ENCODE measurements at regions not wholly inside any gene's neighbourhood (a gene's known extent, or its start where the extent isn't known, plus 50 kb on each side); places are given as distances from the start of the nearest gene placed in this dataset.

DNA sequence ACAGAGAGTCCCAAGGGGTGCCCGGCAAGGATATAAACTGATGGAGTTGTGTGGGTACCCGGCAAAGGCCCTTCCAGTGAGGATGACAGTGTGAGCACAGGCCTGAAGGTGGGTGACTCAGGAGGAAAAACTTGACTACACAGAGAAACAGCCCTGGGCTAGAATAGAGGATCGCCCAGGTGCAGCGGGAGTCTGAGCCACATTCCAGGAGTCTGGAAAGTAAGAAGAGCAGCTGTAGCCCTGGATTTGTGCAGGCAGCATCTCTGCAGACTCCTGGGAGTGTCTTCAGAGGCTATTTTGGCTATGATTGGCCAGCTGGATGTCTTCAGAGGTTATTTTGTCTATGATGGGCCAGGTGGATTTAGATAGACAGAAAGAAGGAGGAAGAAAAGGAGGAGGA lies 367.6 kb upstream of the MKI67 start:
- no peak for DNase-seq (ENCODE audit: low read depth in 2 of 2)

DNA sequence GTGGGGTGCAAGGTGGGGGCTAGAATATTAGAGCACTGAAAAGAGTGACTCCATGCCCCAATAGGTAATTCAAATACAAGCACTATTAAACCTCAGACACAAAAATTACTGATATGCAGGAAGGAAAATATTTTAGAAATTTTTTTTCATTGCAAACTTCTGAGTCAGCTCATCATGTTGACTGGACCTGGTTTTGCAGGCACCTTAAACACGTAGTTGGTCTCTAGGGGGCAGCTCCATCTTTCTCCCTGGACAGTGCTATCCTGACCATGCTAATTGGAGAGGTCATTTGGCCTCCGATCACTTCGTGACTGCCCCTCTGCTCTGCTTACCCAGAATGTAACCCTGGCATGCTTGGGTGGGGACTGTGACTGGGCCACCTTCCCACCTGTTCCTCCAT lies 368.4 kb upstream of the MKI67 start:
- DNase-seq (ENCODE audit: low read depth in 2 of 2), result no peak

DNA sequence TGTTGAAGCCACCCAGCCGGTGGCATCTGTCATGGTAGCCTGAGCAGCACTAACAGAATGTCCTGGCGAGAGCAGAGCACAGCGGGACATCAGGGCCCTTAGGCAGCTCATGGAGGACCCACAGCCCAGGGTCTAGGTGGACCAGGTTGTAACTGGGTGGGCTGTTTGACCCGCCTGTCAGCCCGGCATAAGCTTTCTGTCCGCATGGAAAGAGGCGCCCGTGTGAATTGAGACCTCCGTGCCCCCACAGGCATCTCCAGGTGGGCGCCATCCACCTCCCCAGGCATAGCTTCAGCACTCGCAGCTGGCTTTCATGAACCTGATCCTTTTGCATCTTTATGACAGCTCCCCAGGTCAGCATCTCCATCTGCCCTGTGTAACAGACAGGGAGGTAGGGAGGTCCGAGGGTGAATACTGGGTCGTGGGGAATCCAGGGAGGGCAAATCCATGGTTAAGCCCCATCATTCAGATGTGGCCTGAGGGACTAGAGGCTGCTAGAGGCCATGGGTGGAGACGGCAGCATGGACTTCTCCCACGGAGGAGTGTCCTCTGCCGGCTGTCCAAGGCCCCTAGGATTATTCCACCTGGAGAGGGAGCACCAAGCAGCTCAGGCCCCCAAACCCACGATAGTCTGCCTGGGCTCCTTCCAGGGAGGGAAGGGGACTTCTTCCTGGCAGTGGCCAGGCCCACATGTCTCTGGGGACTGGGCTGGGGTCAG lies 371.6 kb upstream of the MKI67 start:
- no peak for DNase-seq (ENCODE audit: low read depth in 2 of 2)

DNA sequence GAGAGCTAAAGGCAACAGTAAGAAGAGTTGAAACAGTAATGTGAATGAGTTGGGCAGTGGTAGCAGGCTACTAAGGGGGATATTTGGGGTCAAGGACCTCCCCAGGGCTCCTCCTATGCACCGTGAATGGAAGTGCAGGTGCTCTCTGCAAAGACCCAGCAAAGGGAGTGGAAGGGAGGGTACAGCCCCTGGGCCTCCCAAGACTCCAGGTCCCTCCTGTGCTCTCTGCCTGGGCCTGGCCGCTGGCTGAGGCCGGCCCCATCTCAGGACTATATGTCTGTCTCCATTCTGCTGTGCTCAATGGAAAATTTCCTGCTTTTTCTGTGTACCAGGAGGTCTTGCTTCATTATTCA lies 372.1 kb upstream of the MKI67 start:
- no peak for DNase-seq (ENCODE audit: low read depth in 2 of 2)

DNA sequence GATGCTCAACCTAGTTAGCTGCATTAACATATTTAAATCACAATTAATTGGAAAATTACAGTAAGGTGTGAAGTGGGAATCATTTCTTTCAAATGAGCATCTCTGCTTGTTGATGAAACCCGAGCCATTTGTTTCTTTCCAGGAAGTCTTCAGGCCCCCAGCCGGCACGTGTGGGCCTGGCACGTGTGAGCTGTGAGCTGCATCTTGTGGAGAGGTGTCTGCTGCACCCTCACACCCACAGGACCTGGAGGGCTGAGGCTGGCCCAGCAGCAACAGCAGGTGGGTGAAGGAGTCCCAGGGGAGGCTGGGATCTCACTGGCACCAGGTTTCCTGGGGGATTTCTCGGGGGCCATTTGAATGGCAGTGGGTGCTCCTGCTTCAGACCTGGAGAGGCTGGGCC lies 372.5 kb upstream of the MKI67 start:
- no peak for DNase-seq (ENCODE audit: low read depth in 2 of 2)

DNA sequence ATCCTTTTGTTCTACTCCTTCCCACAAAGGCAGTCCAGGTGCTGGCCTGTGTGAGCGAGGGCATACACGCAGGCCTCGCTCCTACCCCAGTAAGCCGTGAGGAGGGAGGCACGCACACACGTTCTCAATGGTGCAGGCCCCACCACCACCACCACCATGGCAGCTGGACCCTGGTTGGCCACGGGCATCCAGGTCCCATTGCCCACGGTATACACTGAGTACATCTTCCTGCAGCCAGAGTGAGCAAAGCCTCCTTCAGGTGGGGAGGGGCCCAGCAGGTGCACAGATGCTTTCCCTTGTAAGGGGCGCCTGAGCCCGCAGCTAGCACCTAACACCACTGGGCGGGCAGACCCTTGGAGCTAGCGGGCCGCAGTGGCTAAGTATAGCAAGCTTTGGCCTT lies 373.3 kb upstream of the MKI67 start:
- no peak for DNase-seq (ENCODE audit: low read depth in 2 of 2)

DNA sequence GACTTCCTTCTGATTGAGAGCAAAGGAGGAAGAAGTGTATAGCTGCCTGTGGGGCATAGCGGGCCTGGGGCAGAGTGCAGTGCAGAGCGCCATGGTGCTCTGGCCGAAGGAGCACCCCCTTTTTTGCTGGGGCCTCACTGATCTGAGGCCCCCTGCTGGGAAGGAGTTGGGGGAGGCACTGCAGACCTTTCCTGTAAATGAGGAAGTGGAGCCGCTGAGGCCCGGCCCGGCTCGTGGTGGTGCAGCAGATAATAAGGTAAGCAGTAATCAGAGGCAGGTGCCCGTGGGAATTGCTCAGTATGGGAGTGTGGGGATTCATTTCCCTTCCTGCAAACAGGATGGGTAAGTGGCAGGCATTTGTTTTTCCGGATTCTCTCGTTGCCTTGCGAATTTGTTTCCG lies 373.7 kb upstream of the MKI67 start:
- no peak for DNase-seq (ENCODE audit: low read depth in 2 of 2)

DNA sequence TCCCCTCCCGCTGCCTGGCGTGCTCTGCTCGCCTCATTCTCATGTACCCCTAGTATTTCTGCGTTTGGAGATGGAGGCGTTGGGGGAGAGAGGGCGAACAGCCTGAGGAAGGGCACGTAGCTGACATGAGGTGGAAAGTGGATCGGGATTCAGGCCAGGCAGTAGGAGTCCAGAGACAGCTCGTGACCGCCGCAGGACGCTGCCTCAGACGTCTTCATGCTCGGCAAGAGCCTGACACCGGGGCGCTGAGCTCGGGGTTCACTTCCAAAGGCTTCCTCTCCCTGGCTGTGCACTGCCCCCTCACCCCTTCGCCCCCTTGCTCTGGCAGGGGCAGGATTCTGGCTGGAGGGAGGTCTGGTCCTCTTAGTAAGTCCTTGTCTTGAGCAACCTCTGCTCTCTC lies 374.4 kb upstream of the MKI67 start:
- no peak for DNase-seq (ENCODE audit: low read depth in 2 of 2)

DNA sequence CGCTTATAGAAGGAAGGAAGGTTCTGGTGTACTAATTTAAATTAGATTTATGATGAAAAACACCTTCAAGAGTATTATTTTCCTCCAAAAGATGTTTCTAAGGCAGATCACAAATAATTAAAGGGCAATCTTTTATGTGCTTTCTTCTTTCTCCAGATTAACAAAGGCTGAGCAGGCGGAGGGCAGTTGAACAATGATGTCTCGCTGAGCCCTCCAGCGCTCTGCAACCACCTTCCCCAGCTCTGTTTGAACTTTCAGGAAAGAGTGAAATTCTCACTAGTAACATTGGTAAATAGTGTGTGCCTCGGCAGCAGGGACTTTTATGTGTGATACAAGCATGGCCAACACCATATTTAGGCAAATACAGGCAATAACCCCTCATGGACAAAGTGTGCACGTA lies 379.1 kb upstream of the MKI67 start:
- DNase-seq (ENCODE audit: low read depth in 2 of 2), result no peak

DNA sequence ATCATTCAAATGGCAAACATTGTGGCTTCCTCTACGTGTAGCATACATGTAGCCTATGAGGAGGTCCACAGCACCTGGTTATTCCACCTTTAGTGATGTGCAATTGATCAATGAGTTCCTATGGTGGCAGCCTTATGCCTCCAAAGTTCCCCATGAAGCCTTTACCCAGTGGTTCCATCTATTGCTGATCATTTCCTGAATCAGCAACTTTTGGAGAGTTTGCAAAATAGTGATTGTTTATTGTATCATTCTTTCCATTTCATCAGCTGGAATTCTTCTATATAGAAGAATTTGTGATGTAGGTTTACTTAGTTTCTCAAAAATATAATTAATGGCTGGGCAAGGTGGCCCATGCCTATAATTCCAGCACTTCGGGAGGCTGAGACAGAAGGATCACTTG lies 380.2 kb upstream of the MKI67 start:
- no peak for DNase-seq (ENCODE audit: low read depth in 2 of 2)

DNA sequence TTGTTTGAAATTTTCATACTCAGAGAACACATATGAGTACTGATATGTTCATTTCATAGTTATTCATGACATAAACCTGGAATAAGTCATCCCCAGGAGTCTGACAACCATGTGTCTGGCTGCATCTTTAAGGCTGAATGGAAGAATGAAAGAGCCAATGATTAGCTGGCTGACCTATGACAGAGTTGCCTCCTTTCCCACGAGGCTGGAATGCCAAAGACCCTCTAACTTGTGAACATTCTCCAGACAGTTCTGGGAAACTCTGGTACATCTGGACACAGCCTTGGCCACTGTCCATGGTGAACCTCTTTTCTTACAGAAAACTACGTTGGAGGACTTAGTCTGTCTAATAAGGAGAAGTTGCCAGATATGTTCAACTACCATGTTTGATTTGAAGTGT lies 380.8 kb upstream of the MKI67 start:
- DNase-seq (ENCODE audit: low read depth in 2 of 2), result no peak

DNA sequence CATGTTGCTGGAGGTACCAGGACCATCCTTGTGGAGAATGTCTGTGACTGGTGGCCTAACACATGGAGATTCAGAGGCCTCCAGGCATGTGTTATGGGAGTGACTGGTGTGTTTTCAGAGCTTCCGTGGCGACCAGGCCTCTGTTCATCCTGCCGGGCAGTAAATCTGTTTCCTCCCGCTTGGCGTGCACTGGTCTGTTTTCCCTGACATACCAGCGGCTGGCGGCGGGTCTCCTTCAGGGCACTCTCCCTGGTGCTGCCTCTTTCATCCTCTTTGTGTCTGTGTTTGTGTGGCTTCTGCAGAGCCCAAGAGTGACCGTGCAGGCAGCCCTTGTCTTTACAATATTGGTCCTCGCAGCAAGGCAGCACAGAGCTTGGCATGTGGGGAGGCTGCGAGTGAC lies 385.1 kb upstream of the MKI67 start:
- no peak for DNase-seq (ENCODE audit: low read depth in 2 of 2)

DNA sequence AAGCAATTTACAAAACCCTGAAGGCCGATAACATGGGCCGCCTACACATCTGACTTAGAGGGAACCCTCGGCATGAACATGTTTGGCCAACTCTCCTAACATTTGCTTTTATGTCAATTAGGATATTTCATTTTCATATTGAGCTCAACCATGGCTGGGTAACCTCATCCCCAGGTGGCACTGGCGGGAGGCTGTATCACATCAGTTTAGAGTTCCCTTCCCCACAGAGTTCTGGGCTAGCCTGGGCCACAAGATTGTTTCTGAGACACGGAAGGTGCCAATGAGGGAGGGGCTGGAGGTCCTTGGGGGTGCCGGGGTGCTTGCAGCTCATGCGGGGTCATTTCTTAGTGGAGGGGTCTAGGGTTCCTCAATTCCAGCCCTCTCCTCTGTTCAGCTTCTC lies 386.5 kb upstream of the MKI67 start:
- DNase-seq (ENCODE audit: low read depth in 2 of 2), result no peak

DNA sequence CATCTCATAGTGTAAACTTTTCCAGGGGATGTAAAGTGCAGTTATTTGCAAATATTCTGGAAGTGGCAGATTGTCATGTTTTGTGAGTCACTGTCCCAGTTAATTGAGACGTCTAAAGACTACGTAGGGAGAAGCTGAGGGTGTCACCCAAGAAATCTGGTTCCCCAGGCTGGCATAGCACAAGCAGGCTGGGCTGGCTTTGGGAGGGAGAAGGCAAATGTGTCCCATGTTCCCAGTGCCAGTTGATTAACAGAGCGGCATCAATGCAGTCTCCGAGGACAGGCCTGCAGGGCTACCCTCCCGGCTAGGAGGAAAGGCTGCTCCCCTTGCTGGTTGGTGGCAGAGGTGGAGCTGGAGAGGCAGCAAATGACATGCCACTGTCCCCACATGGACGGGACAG lies 388.3 kb upstream of the MKI67 start:
- DNase-seq (ENCODE audit: low read depth in 2 of 2), result no peak

DNA sequence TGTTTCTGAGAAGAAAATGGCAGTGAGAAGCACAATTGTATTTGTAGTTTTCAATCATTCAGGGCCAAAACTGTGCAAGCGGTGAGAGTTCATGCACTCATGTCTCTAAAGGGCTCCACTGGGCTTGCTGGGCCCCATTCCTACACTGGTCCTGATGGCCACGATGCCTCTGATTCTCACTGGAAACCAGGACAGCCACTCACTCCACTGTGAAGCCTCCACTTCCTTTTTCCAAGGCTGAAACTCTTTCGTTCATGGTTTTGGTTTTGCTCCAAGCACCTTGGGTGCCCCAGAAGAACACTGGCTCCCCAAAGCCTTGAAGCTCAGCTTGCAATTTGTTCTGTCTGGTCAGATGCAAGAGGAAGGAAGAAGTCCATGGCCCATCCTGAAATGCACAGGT lies 390.0 kb upstream of the MKI67 start:
- DNase-seq (ENCODE audit: low read depth in 2 of 2), result no peak

DNA sequence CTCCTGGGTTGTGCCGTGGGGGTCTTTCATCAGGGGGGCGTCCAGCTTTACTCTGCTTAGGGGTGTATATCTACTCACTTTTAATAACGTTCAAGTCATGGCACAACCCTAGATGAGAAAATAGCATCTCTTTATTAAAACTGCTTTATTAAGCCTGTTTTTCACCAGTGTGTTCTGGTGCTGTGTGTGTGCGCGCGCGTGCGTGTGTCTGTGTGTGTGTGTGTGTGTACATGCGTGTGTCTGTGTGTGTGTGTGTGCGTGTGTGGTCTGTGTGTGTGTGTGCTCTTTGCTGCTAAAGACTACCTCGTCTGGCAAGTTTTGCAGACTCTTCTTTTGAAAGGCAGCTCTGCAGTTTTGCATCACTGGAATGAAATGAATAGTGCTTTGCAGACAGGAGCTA lies 390.9 kb upstream of the MKI67 start:
- DNase-seq (ENCODE audit: low read depth in 2 of 2), result no peak

DNA sequence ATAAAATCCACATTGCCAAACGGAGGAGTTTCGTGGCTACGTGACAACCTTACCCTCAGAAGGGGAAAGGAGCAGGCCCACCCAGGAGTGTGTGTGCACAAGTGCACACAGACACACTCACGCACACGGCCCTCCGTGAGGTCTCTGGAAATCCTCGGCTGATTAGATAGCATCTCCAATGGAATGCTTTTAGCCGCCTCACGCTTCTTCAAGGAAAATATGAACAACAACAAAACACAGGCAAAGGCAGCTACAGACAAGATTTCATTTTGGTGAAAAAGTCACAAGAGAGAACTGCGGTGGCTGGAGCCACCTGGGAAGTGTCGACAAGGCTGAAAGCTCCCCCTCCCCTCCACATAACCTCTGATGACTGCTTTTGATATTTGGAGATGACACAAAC lies 391.8 kb upstream of the MKI67 start:
- no peak for DNase-seq (ENCODE audit: low read depth in 2 of 2)

DNA sequence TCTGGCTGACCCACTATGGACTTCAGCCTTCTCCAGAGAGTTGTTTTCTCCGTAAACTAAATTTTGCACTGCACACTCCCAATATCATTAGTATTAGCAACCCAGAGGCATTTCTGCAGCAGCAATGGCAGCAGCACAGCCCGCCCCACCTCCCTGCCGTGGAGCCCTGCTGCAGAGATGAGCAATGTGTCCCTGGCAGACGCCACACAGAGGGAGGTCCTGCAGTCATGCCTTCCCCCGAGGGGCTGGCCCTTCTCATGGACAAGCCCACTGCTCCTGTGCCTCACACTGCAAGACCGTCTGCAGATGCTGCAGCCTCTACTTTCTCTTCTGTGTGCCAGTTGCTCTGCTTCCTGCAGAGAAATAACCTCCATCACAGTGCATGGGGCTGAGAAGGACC lies 393.4 kb upstream of the MKI67 start:
- DNase-seq (ENCODE audit: low read depth in 2 of 2), result no peak

DNA sequence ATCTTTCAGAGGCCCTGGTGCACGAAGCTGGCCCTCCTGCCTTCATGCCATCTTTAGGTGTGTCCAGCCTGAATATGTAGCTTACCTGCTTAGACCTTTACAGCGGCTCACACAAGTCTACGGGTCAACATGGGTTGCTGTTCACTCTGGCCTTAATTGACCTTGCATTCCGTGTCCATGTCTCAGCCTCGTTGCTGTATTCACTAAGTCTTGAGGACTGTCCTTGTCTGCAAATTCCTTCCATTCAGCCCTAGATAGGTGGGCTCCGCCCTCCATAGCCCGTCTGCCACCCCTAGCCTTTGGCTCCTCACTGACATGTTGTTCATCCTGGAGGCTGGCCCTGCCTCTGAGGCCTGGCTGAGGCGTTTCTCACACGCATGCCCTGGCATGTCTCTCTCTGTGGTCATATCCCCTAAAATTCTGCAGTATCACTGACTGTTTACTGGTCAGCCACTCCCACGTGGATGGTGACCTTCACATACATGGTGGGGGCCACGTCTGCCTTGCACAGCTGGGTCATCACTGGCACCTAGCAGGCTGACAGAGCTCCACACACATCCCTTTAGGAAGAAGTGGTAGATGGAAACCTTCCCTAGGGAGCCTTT lies 394.1 kb upstream of the MKI67 start:
- DNase-seq (ENCODE audit: low read depth in 2 of 2), result no peak

DNA sequence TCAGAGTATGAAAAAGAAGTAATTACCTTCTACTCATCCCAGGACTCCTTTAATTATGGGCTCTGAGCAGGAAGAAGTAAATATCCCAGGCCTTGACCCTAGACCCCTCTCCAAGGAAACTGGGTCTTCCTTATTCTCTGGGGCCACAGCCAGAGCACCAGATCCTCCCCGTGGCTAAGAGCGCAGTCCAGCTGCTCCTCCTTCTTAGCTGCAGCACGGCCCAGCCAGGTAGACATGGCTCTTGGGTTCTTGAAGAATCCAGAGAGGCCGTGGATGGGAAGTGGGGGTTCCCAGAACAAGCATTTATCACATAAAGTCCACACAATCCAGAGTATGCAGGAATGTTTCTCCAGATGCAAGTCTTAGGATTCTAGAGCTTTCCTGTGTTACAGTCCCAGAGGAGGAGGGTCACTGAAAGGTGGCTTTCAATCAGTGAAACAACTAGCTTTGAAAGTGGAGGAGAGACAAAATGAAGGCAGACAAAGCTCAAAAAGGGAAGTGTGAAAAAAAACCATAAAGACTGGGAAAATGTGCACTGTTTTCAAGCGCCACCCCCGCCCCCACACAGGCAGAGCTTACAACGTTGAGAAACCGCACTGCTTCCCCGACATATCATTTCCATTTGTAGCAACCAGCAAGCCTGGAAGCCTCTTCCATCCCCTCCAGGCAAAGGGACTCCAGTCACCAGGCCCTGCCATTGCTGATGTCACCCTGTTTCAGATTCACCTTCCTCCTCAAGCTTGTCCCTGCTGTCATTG lies 396.5 kb upstream of the MKI67 start:
- DNase-seq (ENCODE audit: low read depth in 2 of 2), result no peak

DNA sequence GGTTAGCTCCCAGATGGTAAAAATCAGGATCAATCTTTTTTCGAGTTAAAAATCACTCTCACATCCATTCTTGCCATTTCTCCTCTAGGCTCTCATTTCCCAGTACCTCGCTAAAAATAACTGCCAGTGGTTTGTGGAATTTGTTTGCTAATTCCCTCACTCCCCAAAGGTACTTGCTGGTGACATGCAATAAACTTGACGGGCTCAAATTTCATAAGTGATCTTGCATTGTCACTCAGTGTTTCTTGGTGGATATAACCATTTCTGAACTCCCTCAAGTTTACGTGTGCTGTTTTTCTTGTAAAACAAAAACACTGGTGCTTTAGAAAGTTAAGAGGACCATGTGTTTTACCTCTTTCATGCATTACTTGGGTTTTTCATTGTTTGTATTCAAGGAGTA lies 399.2 kb upstream of the MKI67 start:
- DNase-seq (ENCODE audit: low read depth in 2 of 2), result no peak

DNA sequence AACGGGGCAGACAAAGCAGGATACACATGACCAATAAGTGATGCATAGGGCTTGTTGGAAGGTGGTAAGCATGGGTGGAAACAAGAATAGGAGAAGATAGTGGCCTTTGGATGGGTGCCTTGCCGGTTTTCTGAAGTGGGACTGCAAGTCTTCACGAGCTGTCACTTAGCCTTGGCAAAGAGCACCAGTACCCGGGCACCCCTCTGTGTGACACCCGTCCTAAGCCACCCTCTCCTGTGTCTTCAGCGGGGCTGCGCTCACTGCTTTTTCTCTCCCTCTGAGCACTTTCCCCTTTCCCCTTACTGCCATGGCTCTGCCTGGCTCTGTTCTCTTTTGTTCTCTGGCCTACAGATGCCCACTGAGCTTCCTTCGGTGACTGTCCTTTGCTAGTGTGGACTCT lies 399.7 kb upstream of the MKI67 start:
- DNase-seq (ENCODE audit: low read depth in 2 of 2), result no peak

DNA sequence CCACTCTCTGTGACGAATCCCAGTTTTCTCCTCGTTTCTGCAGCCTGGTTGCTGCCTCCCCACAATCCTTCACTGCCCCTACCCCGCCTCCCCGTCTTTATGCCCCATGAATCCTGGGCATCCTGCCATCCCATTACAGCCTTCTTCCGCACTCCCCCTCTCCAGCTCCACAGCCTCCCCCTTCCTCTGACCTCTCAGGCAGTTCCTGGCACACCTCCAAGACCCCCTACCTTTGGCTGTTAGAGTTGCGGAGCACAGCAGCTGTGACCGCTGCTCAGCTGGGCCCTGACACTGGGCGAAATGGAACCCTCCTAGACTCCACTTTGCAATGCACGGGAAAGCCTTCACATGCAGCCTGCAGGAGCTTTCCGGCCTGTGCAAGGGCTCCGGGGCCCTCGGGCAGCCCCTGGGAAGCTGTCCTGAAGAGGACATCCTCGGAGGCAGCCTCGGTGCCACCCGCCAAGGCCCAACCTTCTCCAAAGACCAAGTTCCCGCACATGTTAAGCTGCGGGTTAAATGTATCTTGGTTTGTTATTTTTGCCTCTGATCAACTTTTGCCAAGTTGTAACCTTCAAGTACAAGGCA lies 400.7 kb upstream of the MKI67 start:
- no peak for DNase-seq (ENCODE audit: low read depth in 2 of 2)
